ENCODE measurements at regions not wholly inside any gene's neighbourhood (a gene's known extent, or its start where the extent isn't known, plus 50 kb on each side); places are given as distances from the start of the nearest gene placed in this dataset.
A peak's percentile ranks its signal among the peaks of the same experiment; 100 is the strongest.

DNA sequence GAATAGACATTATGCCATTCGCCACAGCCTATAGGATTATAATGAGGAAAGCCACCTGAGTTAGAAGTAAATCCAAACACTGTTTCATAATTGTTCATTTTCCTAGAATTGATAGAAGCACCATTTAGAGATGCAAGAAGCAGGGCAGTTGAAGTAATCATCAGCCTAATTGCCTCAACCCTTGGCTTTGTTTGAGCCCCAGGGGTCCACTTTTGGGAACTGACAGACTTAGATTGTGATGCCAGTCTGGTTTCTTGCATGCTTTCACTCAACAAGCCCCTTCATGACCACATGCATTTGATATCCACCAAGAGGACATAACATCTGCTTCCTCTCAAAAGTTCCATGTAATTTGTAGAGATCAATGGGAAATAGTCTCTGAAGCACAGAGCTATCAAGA lies 97.2 kb upstream of the COL8A1 start:
- in situ Hi-C loops (cut with HindIII; ENCODE audit: low pct_ligation_motif_present, low sequenced_read_pairs): no loop called here
- TF ChIP-seq, protein P1, sequence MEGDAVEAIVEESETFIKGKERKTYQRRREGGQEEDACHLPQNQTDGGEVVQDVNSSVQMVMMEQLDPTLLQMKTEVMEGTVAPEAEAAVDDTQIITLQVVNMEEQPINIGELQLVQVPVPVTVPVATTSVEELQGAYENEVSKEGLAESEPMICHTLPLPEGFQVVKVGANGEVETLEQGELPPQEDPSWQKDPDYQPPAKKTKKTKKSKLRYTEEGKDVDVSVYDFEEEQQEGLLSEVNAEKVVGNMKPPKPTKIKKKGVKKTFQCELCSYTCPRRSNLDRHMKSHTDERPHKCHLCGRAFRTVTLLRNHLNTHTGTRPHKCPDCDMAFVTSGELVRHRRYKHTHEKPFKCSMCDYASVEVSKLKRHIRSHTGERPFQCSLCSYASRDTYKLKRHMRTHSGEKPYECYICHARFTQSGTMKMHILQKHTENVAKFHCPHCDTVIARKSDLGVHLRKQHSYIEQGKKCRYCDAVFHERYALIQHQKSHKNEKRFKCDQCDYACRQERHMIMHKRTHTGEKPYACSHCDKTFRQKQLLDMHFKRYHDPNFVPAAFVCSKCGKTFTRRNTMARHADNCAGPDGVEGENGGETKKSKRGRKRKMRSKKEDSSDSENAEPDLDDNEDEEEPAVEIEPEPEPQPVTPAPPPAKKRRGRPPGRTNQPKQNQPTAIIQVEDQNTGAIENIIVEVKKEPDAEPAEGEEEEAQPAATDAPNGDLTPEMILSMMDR (IDR thresholded peaks at IDR 0.05; ENCODE audit: low read depth, low read length, missing control alignments): no peak
- no peaks in the 10 kb centered on the region for H3K36me3 ChIP-seq (replicated peaks)
- H3K27ac ChIP-seq: no peak overlapping the region
- no peaks in the 10 kb centered on the region for H3K27me3 ChIP-seq (replicated peaks)
- H3K4me3 ChIP-seq (ENCODE audit: low read depth, low read length): no peak overlapping the region
- DNase-seq: no peak

DNA sequence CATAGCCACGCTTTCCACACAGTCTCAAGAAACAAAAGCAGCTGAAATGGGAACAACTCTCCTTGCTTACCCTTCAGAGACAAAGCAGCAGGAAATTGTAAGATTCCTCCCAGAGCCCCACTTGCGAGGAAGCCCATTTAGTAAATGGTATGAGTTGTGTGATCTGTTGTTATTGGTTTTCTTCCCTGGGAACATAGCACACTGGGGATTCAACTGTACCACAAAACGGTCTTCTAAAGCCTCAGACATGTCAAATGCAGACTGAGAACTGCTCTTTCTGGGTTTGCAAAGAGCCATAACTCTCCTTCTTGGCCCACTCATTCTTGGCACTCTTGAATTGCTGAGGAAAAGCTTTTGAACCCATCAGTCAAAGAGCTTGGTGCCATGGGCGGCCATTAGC lies 101.0 kb upstream of the COL8A1 start:
- no peak overlapping the region for H3K4me3 ChIP-seq (ENCODE audit: low read depth, low read length)
- no peaks in the 10 kb centered on the region for H3K27me3 ChIP-seq (replicated peaks)
- H3K27ac ChIP-seq: no peak overlapping the region
- no peaks in the 10 kb centered on the region for H3K36me3 ChIP-seq (replicated peaks)
- in situ Hi-C loops (cut with HindIII; ENCODE audit: low pct_ligation_motif_present, low sequenced_read_pairs): no loop called here
- no peak for DNase-seq
- TF ChIP-seq, protein P1 (IDR thresholded peaks at IDR 0.05; ENCODE audit: low read depth, low read length, missing control alignments): no peak

DNA sequence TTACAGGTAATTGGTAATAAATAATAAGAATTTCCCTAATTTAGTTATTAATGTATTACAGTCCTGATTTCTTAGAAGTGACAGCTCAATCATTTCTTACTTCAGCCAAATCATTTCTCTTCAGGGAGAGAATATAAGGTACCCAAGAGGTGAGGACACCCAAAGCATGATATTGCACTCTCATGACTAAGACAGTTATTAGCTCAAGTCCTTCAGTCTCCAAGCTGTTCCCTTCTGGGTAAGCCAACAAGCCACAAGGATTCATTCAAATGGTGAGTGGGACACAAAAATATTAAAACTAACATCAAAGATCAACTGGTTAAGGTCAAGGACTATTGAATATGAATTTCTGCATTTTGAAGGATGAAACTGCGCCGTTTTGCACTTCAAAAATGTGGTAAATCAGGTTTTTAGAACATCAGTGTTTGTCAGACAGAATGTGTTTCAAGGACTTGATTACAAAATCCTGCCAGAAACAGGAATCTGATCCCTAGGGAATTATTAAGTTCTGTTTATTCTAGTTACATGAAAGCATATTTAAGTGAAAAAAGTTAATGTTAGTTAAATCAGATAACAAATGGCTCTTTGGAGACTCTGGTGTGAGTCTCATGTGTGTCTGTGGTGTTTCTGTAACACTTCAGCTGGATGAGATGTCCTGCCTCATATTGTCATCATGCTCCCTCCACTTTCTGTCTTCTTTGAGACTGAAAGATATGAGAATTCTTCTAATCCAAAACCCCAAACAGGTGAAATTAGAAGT lies 101.7 kb upstream of the COL8A1 start:
- no peak for DNase-seq
- H3K27ac ChIP-seq: no peak overlapping the region
- H3K4me3 ChIP-seq (ENCODE audit: low read depth, low read length): no peak overlapping the region
- no peaks in the 10 kb centered on the region for H3K36me3 ChIP-seq (replicated peaks)
- in situ Hi-C loops (cut with HindIII; ENCODE audit: low pct_ligation_motif_present, low sequenced_read_pairs): no loop called here
- TF ChIP-seq, protein P1 (IDR thresholded peaks at IDR 0.05; ENCODE audit: low read depth, low read length, missing control alignments): no peak
- no peaks in the 10 kb centered on the region for H3K27me3 ChIP-seq (replicated peaks)

DNA sequence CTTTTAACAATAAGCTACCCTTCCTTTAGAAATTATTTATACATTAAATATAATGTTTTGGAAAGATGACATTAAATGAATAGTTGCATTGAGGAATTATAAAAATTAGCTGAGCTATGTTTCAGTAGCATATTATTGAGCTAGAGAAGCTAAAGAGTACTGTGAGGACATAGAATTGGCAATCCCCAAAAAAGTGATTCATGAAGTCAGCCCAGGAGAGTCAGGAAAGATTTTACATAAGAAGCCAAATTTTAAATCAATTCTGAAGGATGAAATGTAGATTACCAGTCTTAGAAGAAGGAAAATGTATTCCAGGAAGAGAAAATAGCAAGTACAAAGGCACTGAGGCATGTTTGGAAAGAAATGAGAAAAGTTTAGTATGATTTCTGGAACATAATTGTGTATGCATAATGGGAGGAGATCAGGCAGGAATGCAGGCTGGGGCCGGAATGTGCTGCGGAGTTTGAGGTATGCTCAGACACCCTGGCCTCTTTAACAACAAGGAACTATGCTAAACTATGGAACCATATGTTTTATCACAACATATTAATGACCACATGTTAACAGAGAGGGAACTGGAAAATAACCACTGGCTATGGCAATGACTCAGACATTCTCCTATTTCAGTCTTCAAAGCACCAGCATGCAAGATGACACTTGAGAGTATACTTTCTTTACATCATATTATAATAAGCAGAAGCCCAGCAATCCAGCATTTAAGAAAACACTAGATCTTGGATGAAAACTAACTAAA lies 103.3 kb upstream of the COL8A1 start:
- H3K27me3 ChIP-seq (replicated peaks): no peaks in the 10 kb centered on the region
- peak overlapping the region; percentile 43 for H3K27ac ChIP-seq
- H3K4me3 ChIP-seq (ENCODE audit: low read depth, low read length): no peak overlapping the region
- in situ Hi-C loops (cut with HindIII; ENCODE audit: low pct_ligation_motif_present, low sequenced_read_pairs): no loop called here
- DNase-seq: peak; percentile 69
- H3K36me3 ChIP-seq (replicated peaks): no peaks in the 10 kb centered on the region
- TF ChIP-seq, protein P1 (IDR thresholded peaks at IDR 0.05; ENCODE audit: low read depth, low read length, missing control alignments): no peak

DNA sequence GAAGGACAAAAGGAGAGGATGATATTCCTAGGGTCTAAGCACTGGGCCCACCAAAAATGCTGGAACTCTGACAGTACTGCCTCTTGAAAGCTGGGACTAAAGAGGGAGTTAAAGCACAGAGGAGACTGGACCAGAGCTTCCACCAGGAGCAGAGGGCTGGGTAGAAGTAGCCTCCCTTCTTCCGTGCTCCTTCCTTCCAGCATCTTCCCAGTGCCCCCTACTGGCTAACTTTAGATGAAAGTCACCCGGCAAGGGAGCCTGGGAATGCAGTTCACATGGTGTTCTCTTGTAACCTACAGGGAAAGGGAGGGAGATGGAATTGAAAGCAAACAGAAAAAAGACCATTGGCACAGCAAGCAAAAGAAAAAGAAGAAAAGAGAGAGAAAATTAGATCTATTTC lies 106.1 kb upstream of the COL8A1 start:
- TF ChIP-seq, protein P1 (IDR thresholded peaks at IDR 0.05; ENCODE audit: low read depth, low read length, missing control alignments): peak; percentile 89
- no peaks in the 10 kb centered on the region for H3K36me3 ChIP-seq (replicated peaks)
- H3K4me3 ChIP-seq (ENCODE audit: low read depth, low read length): no peak overlapping the region
- DNase-seq: peak; percentile 84
- H3K27ac ChIP-seq: no peak overlapping the region
- no peaks in the 10 kb centered on the region for H3K27me3 ChIP-seq (replicated peaks)
- in situ Hi-C loops (cut with HindIII; ENCODE audit: low pct_ligation_motif_present, low sequenced_read_pairs): no loop called here
